HL-60 (cell line): ENCODE measurements at regions not wholly inside any gene's neighbourhood (a gene's known extent, or its start where the extent isn't known, plus 50 kb on each side); places are given as distances from the start of the nearest gene placed in this dataset.

Experiments
- POLR2AphosphoS5 ChIP-seq: IDR thresholded peaks from 2 replicates; pipeline ENCODE4 v1.6.1; 2012; ENCODE audit warnings: low read depth
- TF ChIP-seq, protein P1 (sequence below): IDR thresholded peaks from one replicate; pipeline ENCODE4 v1.5.1; 2011; ENCODE audit warnings: low read length, control low read depth, inconsistent platforms; ENCODE audit not compliant: insufficient read depth

DNA sequence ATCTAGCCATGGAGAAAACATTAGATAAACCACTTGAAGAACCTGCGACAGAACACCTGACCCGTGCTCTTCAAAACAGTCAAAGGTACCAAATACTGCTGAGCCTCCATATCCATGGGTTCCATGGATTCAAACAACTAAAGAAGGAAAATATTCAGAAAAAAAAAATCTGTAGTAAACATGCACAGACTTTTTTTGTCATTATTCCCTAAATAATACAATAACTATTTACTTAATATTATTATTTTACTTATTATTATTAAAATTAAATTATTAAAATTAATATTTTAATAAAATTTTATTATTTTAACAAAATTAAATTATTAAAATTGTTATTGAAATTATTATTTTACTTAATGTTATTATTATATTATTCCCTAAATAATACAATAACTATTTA, 101.0 kb upstream of the PDE1C start:
- TF ChIP-seq, protein P1, sequence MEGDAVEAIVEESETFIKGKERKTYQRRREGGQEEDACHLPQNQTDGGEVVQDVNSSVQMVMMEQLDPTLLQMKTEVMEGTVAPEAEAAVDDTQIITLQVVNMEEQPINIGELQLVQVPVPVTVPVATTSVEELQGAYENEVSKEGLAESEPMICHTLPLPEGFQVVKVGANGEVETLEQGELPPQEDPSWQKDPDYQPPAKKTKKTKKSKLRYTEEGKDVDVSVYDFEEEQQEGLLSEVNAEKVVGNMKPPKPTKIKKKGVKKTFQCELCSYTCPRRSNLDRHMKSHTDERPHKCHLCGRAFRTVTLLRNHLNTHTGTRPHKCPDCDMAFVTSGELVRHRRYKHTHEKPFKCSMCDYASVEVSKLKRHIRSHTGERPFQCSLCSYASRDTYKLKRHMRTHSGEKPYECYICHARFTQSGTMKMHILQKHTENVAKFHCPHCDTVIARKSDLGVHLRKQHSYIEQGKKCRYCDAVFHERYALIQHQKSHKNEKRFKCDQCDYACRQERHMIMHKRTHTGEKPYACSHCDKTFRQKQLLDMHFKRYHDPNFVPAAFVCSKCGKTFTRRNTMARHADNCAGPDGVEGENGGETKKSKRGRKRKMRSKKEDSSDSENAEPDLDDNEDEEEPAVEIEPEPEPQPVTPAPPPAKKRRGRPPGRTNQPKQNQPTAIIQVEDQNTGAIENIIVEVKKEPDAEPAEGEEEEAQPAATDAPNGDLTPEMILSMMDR, result no peak
- TF ChIP-seq POLR2AphosphoS5, result no peak
